GM12872 (cell line): ENCODE measurements at regions not wholly inside any gene's neighbourhood (a gene's known extent, or its start where the extent isn't known, plus 50 kb on each side); places are given as distances from the start of the nearest gene placed in this dataset.

Source experiments
- TF ChIP-seq, protein P1 (sequence below): IDR thresholded peaks from 3 replicates; pipeline ENCODE4 v1.5.1; 2011; ENCODE audit warnings: low read depth, mild to moderate bottlenecking, low read length, moderate library complexity; ENCODE audit not compliant: insufficient read depth

- TF ChIP-seq, protein P1, sequence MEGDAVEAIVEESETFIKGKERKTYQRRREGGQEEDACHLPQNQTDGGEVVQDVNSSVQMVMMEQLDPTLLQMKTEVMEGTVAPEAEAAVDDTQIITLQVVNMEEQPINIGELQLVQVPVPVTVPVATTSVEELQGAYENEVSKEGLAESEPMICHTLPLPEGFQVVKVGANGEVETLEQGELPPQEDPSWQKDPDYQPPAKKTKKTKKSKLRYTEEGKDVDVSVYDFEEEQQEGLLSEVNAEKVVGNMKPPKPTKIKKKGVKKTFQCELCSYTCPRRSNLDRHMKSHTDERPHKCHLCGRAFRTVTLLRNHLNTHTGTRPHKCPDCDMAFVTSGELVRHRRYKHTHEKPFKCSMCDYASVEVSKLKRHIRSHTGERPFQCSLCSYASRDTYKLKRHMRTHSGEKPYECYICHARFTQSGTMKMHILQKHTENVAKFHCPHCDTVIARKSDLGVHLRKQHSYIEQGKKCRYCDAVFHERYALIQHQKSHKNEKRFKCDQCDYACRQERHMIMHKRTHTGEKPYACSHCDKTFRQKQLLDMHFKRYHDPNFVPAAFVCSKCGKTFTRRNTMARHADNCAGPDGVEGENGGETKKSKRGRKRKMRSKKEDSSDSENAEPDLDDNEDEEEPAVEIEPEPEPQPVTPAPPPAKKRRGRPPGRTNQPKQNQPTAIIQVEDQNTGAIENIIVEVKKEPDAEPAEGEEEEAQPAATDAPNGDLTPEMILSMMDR, result no peak
Observed at GRCh38 chr5:63097286-63097685, 518.7 kb downstream of the LRRC70 start.

- TF ChIP-seq, protein P1, result no peak
Observed at GRCh38 chr5:63094730-63095129, 516.1 kb downstream of the LRRC70 start.

- TF ChIP-seq, protein P1, result no peak
Observed at GRCh38 chr5:63089147-63089546, 510.5 kb downstream of the LRRC70 start.

- TF ChIP-seq, protein P1, result no peak
Observed at GRCh38 chr5:63085561-63085960, 506.9 kb downstream of the LRRC70 start.

- TF ChIP-seq, protein P1, result no peak
Observed at GRCh38 chr5:63081402-63081801, 502.8 kb downstream of the LRRC70 start.

- TF ChIP-seq, protein P1, result no peak
Observed at GRCh38 chr5:63070001-63070400, 491.4 kb downstream of the LRRC70 start.

DNA sequence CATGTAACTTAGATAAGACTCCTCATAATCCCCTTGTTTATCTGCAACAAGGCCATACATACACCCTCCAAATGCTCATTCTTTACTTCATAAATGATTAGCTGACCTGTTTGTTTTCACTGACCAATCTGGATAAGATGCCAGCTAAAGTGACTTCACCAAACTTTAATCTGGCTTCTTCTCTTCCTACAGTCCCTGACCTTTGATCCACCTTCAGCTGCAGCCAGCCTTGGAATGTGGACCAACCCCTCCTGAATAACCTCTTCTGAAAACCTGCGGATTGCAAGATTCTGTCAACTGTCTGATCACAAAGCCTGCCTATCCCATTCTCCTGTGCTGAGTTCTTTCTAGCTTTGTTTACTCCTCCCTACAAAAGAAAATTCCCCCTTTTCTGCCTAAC, 476.8 kb downstream of the LRRC70 start:
- TF ChIP-seq, protein P1, result no peak
